Testis (tissue), 2 donors: ENCODE measurements at regions not wholly inside any gene's neighbourhood (a gene's known extent, or its start where the extent isn't known, plus 50 kb on each side); places are given as distances from the start of the nearest gene placed in this dataset.
"Not testable (repeated sequence)": the region's sequence is repeated elsewhere in the genome, so short reads cannot be mapped to it uniquely, and the experiment has no call there.

ENCODE experiments used
- DNase-seq: peaks from one replicate; pipeline ENCODE4 v3.0.0-alpha.2; 2019
- H3K27ac ChIP-seq, 2 donors: fragments of 200-600 bp; sonication (generic); one replicate each; pipeline ENCODE4 v1.5.1; 2019
- H3K27me3 ChIP-seq: fragments of 200-600 bp; sonication (generic); one replicate; pipeline ENCODE4 v1.5.1; 2019
- H3K36me3 ChIP-seq: fragments of 200-600 bp; sonication (generic); one replicate; pipeline ENCODE4 v1.5.1; 2017; ENCODE audit warnings: low read depth; ENCODE audit errors: missing control alignments
- H3K4me1 ChIP-seq: fragments of 200-600 bp; sonication (generic); one replicate; pipeline ENCODE4 v1.5.1; 2019
- H3K4me3 ChIP-seq, 2 donors: fragments of 200-600 bp; sonication (generic); one replicate each; pipeline ENCODE4 v1.5.1; 2017 to 2019
- H3K9me3 ChIP-seq: fragments of 200-600 bp; sonication (generic); one replicate; pipeline ENCODE4 v1.5.1; 2017
- CTCF ChIP-seq, 3 experiments: fragments of 450-650 bp in 2 of 3; fragments of 200-600 bp in 1 of 3; sonication (generic) in 1 of 3; IDR thresholded peaks; one replicate each; pipeline ENCODE4 v1.5.1; 2016 to 2019; ENCODE audit warnings: antibody characterized with exemption in 3 of 3, mild to moderate bottlenecking in 2 of 3, moderate library complexity in 1 of 3
- POLR2A ChIP-seq: fragments of 450-650 bp; IDR thresholded peaks from one replicate; pipeline ENCODE4 v1.6.1; 2017; ENCODE audit warnings: antibody characterized with exemption, mild to moderate bottlenecking, moderate library complexity
- WGBS, 2 donors: methylation state at CpG; one replicate each; pipeline ENCODE4 v1.1.5; 2018; 5-methylcytosine and 5-hydroxymethylcytosine counted together
- intact Hi-C: fragments of 100-400 bp; cut with DNase I; formaldehyde crosslinking; loops from one replicate; pipeline ENCODE4 v1.15.1; 2023; ENCODE audit warnings: low total_unique reads

DNA sequence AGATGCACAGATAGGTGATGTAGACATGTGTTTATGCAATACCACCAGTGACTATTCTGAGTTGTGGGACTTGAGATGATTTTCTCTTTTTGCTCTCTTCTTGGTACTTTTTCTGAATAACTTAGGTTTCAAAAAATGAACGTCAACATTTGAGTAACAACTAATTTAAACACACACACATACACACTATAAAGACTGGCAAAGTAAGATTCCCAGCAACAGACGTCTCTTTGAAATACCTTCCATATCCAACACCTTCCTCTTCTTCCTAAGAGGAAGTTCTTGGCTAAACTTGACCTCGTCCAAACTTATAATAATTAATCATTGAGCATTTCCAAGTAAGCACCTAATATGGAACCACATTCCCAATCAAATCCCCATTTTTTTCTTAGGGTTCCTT lies 81.6 kb upstream of the RGPD4 start:
- H3K27me3 ChIP-seq: no peaks in the 10 kb centered on the region
- intact Hi-C loops: no loop called here
- no peak for DNase-seq
- WGBS, 2 donors: 69 to 76% methylated on average over 3 of the region's 3 CpGs
- H3K36me3 ChIP-seq: no peaks in the 10 kb centered on the region
- no peaks in the 10 kb centered on the region for H3K4me1 ChIP-seq
- TF ChIP-seq CTCF (IDR thresholded peaks at IDR 0.05) (no peak), POLR2A (no peak)
- no peak overlapping the region for H3K4me3 ChIP-seq
- H3K27ac ChIP-seq: no peak overlapping the region
- no peaks in the 10 kb centered on the region for H3K9me3 ChIP-seq

DNA sequence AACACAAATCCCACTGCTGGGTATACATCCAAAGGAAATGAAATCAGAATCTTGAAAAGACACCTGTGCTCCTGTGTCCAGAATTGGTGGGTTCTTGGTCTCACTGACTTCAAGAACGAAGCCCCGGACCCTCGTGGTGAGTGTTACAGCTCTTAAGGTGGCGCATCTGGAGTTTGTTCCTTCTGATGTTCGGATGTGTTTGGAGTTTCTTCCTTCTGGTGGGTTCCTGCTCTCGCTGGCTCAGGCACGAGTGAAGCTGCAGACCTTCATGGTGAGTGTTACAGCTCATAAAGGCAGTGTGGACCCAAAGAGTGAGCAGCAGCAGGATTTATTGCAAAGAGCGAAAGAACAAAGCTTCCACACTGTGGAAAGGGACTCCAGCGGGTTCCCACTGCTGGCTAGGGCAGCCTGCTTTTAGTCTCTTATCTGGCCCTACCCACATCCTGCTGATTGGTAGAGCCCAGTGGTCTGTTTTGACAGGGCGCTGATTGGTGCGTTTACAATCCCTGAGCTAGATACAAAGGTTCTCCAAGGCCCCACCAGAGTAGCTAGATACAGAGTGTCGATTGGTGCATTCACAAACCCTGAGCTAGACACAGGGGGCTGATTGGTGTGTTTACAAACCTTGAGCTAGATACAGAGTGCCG lies 80.0 kb upstream of the RGPD4 start:
- H3K9me3 ChIP-seq, H3K4me1 ChIP-seq, H3K27ac ChIP-seq, intact Hi-C loops, H3K36me3 ChIP-seq, H3K27me3 ChIP-seq: not testable (repeated sequence)
- DNase-seq: peak; percentile 26
- peak overlapping the region in 1 of 2 donors; percentile 48 for H3K4me3 ChIP-seq
- 69 to 78% methylated on average over 7 to 13 of the region's 13 CpGs for WGBS, 2 donors

DNA sequence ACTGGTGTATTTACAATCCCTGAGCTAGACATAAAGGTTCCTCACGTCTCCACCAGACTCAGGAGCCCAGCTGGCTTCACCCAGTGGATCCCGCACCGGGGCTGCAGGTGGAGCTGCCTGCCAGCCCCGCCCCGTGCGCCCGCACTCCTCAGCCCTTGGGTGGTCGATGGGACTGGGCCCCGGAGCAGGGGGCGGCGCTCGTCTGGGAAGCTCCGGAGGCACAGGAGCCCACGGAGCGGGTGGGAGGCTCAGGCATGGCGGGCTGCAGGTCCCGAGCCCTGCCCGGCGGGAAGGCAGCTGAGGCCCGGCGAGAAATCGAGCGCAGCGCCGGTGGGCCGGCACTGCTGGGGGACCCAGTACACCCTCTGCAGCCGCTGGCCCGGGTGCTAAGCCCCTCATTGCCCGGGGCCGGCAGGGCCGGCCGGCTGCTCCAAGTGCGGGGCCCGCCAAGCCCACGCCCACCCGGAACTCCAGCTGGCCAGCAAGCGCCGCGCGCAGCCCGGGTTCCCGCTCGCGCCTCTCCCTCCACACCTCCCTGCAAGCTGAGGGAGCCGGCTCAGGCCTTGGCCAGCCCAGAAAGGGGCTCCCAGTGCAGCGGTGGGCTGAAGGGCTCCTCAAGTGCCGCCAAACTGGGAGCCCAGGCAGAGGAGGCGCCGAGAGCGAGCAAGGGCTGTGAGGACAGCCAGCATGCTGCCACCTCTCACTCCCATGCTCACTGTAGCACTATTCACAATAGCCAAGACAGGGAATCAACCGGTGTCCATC lies 79.3 kb upstream of the RGPD4 start:
- H3K27me3 ChIP-seq, H3K36me3 ChIP-seq, H3K9me3 ChIP-seq, intact Hi-C loops, H3K27ac ChIP-seq, DNase-seq, H3K4me1 ChIP-seq: not testable (repeated sequence)
- WGBS, 2 donors: 64 to 78% methylated on average over 18 to 33 of the region's 51 CpGs
- H3K4me3 ChIP-seq: peak overlapping the region; percentile 34 to 48

- intact Hi-C loops: no loop called here
Observed at GRCh38 chr2:107747964-107748583, 78.6 kb upstream of the RGPD4 start.

GRCh38 chr2:107751936-107752335 lies 74.8 kb upstream of the RGPD4 start:
- Histone ChIP-seq H3K4me1 (no peaks in the 10 kb centered on the region), H3K4me3 (no peak overlapping the region), H3K27ac (no peak overlapping the region), H3K27me3 (no peaks in the 10 kb centered on the region), H3K36me3 (no peaks in the 10 kb centered on the region), H3K9me3 (no peaks in the 10 kb centered on the region)
- 66 to 71% methylated on average over 3 of the region's 3 CpGs for WGBS, 2 donors
- intact Hi-C loops: no loop called here
- no peak for TF ChIP-seq CTCF (IDR thresholded peaks at IDR 0.05)
- no peak for TF ChIP-seq POLR2A
- no peak for DNase-seq

More at GRCh38 chr2:107747964-107748583, 78.6 kb upstream of the RGPD4 start:
- Histone ChIP-seq H3K9me3 (no peaks in the 10 kb centered on the region), H3K4me3 (peak overlapping the region; percentile 34 to 48), H3K27ac (no peak overlapping the region), H3K36me3 (no peaks in the 10 kb centered on the region), H3K4me1 (no peaks in the 10 kb centered on the region), H3K27me3 (no peaks in the 10 kb centered on the region)
- WGBS, 2 donors: 71 to 84% methylated on average over 15 of the region's 15 CpGs
- TF ChIP-seq POLR2A: no peak
- no peak for TF ChIP-seq CTCF (IDR thresholded peaks at IDR 0.05)
- peak; percentile 16 for DNase-seq

- H3K9me3 ChIP-seq, H3K4me3 ChIP-seq, intact Hi-C loops, H3K36me3 ChIP-seq, H3K27ac ChIP-seq, H3K27me3 ChIP-seq, H3K4me1 ChIP-seq: not testable (repeated sequence)
- whole genome bisulfite sequencing, 2 donors: 73 to 84% methylated on average over 8 of the region's 8 CpGs
- DNase-seq: peak; percentile 46
Observed at GRCh38 chr2:107753806-107754205, 72.9 kb upstream of the RGPD4 start.
